Thymus (tissue), 11 donors: ENCODE measurements at regions not wholly inside any gene's neighbourhood (a gene's known extent, or its start where the extent isn't known, plus 50 kb on each side); places are given as distances from the start of the nearest gene placed in this dataset.

Source experiments
- DNase-seq, 9 donors: peaks; one replicate each; pipeline ENCODE4 v3.0.0-alpha.2; 2013; ENCODE audit warnings: low spot score in 9 of 9, low read depth in 6 of 9, missing footprints in 1 of 9
- H3K27ac ChIP-seq, 2 donors: one replicate each; pipeline ENCODE4 v1.5.1; 2013; ENCODE audit warnings: control low read depth in 1 of 2, low read depth in 1 of 2, low read length in 1 of 2, mild to moderate bottlenecking in 1 of 2, moderate library complexity in 1 of 2
- H3K27me3 ChIP-seq, 2 donors: one replicate each; pipeline ENCODE4 v1.5.1; 2013; ENCODE audit warnings: low read length in 1 of 2; ENCODE audit not compliant: control insufficient read depth in 2 of 2, insufficient read depth in 1 of 2
- H3K36me3 ChIP-seq, 2 donors: one replicate each; pipeline ENCODE4 v1.5.1; 2013; ENCODE audit warnings: low read length in 1 of 2, mild to moderate bottlenecking in 1 of 2, moderate library complexity in 1 of 2; ENCODE audit not compliant: control insufficient read depth in 2 of 2, insufficient read depth in 2 of 2
- H3K4me1 ChIP-seq, 2 donors: one replicate each; pipeline ENCODE4 v1.5.1; 2013; ENCODE audit warnings: low read length in 2 of 2; ENCODE audit not compliant: control insufficient read depth in 2 of 2, insufficient read depth in 2 of 2
- H3K4me3 ChIP-seq, 2 donors: one replicate each; pipeline ENCODE4 v1.5.1; 2013; ENCODE audit warnings: low read length in 2 of 2, control low read depth in 1 of 2, mild to moderate bottlenecking in 1 of 2
- H3K9me3 ChIP-seq, 2 donors: one replicate each; pipeline ENCODE4 v1.5.1; 2013; ENCODE audit warnings: low read length in 1 of 2, mild to moderate bottlenecking in 1 of 2; ENCODE audit not compliant: control insufficient read depth in 2 of 2, insufficient read depth in 1 of 2
- WGBS: extraction: QIAGEN DNeasy Blood & Tissue Kit; methylation state at CpG from one replicate; pipeline ENCODE4 v1.1.7; 2013; 5-methylcytosine and 5-hydroxymethylcytosine counted together
- donor health status: healthy.

DNA sequence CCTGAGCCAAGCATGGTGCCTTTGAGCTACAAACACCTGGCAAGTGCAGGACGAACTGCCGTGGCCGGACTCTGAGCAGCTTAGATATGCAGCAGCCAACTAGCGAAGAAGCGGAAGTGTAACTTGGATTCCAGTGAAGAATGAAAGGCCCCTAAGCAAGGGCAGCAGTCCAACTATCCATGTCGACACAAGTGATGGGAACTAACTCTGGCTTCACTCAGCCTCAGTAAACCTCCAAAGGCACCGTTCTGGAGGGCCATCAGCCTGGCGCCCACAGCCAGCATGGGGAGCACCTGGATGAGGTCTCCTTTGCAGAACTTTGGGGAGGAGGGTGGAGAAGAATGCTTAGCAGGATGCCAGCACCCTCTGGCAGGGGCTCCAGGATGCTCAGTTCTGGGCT lies 78.4 kb upstream of the MLN start:
- peaks cover 0 to 8% of the 10 kb centered on the region in 2 donors for H3K27me3 ChIP-seq
- no peak for DNase-seq
- no peak overlapping the region for H3K4me3 ChIP-seq
- H3K27ac ChIP-seq = no peak overlapping the region
- WGBS = 94% methylated on average over 8 of the region's 8 CpGs
- H3K4me1 ChIP-seq = peaks cover 0 to 19% of the 10 kb centered on the region in 2 donors
- no peaks in the 10 kb centered on the region for H3K36me3 ChIP-seq
- H3K9me3 ChIP-seq = no peaks in the 10 kb centered on the region

- Histone ChIP-seq H3K4me3 (no peak overlapping the region), H3K27ac (no peak overlapping the region), H3K9me3 (no peaks in the 10 kb centered on the region), H3K4me1 (peaks cover 0 to 20% of the 10 kb centered on the region in 2 donors), H3K27me3 (peaks cover 0 to 9% of the 10 kb centered on the region in 2 donors), H3K36me3 (no peaks in the 10 kb centered on the region)
- 87% methylated on average over 12 of the region's 12 CpGs for WGBS
- no peak for DNase-seq
These were observed 77.0 kb upstream of the MLN start for GRCh38 chr6:33880766-33881165.

DNA sequence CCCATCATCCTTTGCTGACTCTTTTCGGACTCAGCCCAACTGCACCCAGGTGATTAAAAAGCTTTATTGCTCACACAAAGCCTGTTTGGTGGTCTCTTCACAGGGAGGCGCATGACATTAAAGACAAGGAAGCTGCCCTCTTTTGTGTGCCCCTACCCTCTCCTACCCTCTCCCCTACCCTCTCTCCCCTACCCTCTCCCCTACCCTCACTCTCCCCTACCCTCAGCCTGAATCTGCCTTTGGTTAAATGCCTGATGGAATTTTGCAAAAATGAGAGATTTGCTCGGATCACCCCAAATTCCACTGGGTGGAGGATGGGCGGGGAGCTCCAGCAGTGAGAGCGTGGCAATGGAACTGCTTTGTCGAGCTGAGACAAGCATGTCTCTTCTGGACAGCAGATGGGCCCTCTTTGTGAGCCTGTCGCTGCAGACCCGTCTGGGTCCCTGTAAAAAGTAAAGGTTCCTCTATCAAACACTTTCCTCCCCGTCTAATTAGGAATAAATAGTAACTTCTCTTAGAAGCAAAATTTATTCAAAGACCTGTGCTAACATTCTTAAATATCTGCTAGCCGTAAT lies 76.4 kb upstream of the MLN start:
- Histone ChIP-seq H3K27me3 (peaks cover 0 to 7% of the 10 kb centered on the region in 2 donors), H3K9me3 (no peaks in the 10 kb centered on the region), H3K4me1 (peaks cover 2 to 26% of the 10 kb centered on the region in 2 donors), H3K36me3 (no peaks in the 10 kb centered on the region), H3K27ac (no peak overlapping the region), H3K4me3 (no peak overlapping the region)
- 94% methylated on average over 10 of the region's 10 CpGs for WGBS
- no peak for DNase-seq

DNA sequence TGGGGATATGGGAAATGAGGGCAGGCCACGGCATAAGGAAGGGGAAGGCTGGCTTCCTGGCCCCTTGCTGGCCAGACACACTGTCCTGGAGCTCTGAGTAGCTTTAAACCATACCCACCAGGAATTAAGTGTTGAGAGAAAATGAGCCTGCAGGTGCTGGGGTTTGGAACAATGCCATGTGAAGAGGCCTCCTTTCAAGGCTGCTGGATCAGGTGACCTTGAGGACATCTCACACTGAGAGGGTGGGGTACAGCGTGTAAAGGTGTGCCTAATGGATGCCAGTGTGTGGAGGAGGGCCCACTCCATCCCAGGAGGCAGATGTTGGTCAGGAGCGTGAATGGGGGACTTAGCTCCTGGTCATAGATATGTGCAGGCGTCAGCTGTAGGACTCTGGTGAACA lies 74.8 kb upstream of the MLN start:
- Histone ChIP-seq H3K4me1 (peaks cover 5 to 32% of the 10 kb centered on the region in 2 donors), H3K36me3 (no peaks in the 10 kb centered on the region), H3K4me3 (no peak overlapping the region), H3K27ac (no peak overlapping the region), H3K9me3 (no peaks in the 10 kb centered on the region), H3K27me3 (peaks cover 0 to 3% of the 10 kb centered on the region in 2 donors)
- WGBS = 80% methylated on average over 4 of the region's 4 CpGs
- DNase-seq = no peak

DNA sequence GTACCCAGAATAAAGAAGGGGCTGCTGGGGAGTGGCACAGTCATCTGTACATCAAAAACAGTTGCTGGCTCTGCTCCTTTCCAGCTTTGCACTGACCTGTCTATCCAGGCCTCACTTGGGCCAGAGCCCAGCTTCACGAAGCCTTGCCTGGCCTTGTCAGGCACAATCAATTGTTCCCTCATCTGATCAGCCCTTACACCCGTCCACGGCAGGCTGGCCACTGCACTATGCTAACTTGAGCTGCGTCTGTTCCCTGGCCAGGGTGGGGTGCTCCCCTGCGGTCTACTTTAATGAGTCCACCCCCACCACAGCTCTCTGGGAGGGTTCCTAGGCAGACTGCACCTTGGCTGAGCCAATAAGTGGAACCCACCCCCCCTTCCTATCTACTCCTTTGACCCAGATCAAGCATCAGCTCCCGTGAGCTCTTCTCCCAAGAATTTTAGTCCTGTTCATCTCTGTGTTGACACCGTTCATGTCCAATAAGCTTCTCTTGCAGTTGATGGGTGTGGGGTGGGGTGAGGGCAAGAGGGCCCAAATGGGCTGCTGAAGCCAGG lies 74.3 kb upstream of the MLN start:
- WGBS = 92% methylated on average over 7 of the region's 7 CpGs
- H3K4me1 ChIP-seq = peaks cover 5 to 34% of the 10 kb centered on the region in 2 donors
- H3K27me3 ChIP-seq = peaks cover 0 to 2% of the 10 kb centered on the region in 2 donors
- no peaks in the 10 kb centered on the region for H3K36me3 ChIP-seq
- DNase-seq = no peak
- no peak overlapping the region for H3K27ac ChIP-seq
- H3K9me3 ChIP-seq = no peaks in the 10 kb centered on the region
- H3K4me3 ChIP-seq = no peak overlapping the region

- DNase-seq = no peak
- WGBS = 97% methylated on average over 5 of the region's 5 CpGs
- no peak overlapping the region for H3K4me3 ChIP-seq
- peaks cover 0 to 2% of the 10 kb centered on the region in 2 donors for H3K27me3 ChIP-seq
- no peaks in the 10 kb centered on the region for H3K36me3 ChIP-seq
- no peaks in the 10 kb centered on the region for H3K9me3 ChIP-seq
- peaks cover 5 to 38% of the 10 kb centered on the region in 2 donors for H3K4me1 ChIP-seq
- peak overlapping the region in 1 of 2 donors; percentile 3 for H3K27ac ChIP-seq
These were observed 71.9 kb upstream of the MLN start for GRCh38 chr6:33875696-33876095.

DNA sequence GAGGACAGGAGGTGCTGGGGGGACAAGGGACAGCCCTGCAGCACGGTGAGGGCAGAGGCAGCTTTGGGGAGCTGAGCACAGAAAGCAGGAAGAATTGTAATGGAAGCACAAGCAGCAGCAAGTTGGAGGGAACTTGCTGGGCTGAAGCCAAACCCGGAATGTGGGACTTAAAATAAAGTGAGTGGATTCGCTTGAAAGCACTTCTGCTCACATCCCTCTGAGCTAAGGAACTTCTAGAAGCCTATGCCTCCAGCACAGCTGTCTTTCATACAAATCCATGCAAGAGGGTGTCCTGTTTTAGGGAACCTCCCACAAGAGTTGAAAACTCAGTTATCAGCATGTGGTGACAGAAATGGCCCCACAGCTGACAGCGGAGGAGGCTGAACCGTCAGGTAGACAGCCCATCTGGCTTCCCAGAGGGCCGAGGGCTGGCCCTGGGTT lies 71.4 kb upstream of the MLN start:
- H3K9me3 ChIP-seq = no peaks in the 10 kb centered on the region
- H3K27ac ChIP-seq = no peak overlapping the region
- H3K36me3 ChIP-seq = no peaks in the 10 kb centered on the region
- peaks cover 5 to 36% of the 10 kb centered on the region in 2 donors for H3K4me1 ChIP-seq
- WGBS = 68% methylated on average over 6 of the region's 6 CpGs
- H3K4me3 ChIP-seq = no peak overlapping the region
- H3K27me3 ChIP-seq = peaks cover 0 to 6% of the 10 kb centered on the region in 2 donors
- no peak for DNase-seq

- Histone ChIP-seq H3K27ac (no peak overlapping the region), H3K4me1 (peaks cover 5 to 35% of the 10 kb centered on the region in 2 donors), H3K4me3 (no peak overlapping the region), H3K36me3 (no peaks in the 10 kb centered on the region), H3K9me3 (no peaks in the 10 kb centered on the region), H3K27me3 (peaks cover 0 to 6% of the 10 kb centered on the region in 2 donors)
- no peak for DNase-seq
- 96% methylated on average over 17 of the region's 17 CpGs for WGBS
These were observed 70.4 kb upstream of the MLN start for GRCh38 chr6:33874136-33874760.

GRCh38 chr6:33872761-33873160 lies 69.0 kb upstream of the MLN start:
- WGBS = 94% methylated on average over 7 of the region's 7 CpGs
- H3K36me3 ChIP-seq = no peaks in the 10 kb centered on the region
- no peak for DNase-seq

More at GRCh38 chr6:33872761-33873160, 69.0 kb upstream of the MLN start:
- H3K4me1 ChIP-seq = peaks cover 5 to 23% of the 10 kb centered on the region in 2 donors
- no peak overlapping the region for H3K4me3 ChIP-seq
- peaks cover 0 to 6% of the 10 kb centered on the region in 2 donors for H3K27me3 ChIP-seq
- no peak overlapping the region for H3K27ac ChIP-seq
- H3K9me3 ChIP-seq = no peaks in the 10 kb centered on the region
